ENCODE measurements at regions not wholly inside any gene's neighbourhood (a gene's known extent, or its start where the extent isn't known, plus 50 kb on each side); places are given as distances from the start of the nearest gene placed in this dataset.

DNA sequence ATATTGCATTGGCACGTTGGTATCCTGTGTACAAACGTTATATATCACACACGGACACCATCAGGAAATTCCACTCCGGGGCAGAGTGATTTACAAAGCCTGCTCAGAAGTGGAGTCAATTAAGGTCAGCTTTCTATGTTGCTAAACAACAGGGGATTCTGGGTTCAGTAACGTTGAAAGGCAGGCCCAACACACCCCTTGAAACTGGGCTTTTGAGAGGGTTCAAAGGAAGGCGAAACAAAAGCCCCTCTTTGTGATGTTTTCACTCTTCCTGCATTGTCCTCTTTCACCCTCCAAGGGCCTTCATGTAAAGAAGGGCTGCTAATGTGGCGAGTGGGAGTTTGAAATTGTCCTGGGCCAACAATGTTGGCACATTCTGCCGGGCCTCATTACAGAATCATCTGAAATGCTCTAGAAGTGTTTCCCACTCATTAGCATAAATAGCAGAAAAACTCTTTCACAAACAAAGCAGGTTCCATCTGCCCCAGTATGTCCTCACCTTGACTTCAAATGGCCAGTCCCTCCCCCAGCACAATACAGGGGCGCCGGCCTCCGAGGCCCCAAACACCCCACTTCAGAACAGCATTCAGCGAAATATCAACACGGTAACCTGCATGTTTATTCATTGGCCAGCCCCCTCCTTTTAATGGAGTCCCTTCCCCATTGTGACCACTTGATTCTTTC is 76.4 kb downstream of the HES1 start:
- TF ChIP-seq, protein P1, sequence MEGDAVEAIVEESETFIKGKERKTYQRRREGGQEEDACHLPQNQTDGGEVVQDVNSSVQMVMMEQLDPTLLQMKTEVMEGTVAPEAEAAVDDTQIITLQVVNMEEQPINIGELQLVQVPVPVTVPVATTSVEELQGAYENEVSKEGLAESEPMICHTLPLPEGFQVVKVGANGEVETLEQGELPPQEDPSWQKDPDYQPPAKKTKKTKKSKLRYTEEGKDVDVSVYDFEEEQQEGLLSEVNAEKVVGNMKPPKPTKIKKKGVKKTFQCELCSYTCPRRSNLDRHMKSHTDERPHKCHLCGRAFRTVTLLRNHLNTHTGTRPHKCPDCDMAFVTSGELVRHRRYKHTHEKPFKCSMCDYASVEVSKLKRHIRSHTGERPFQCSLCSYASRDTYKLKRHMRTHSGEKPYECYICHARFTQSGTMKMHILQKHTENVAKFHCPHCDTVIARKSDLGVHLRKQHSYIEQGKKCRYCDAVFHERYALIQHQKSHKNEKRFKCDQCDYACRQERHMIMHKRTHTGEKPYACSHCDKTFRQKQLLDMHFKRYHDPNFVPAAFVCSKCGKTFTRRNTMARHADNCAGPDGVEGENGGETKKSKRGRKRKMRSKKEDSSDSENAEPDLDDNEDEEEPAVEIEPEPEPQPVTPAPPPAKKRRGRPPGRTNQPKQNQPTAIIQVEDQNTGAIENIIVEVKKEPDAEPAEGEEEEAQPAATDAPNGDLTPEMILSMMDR (IDR thresholded peaks at IDR 0.05 in 8 of 11, conservative IDR thresholded peaks at IDR 0.05 in 3 of 11): no peak
- no peak for TF ChIP-seq POLR2AphosphoS5 (IDR thresholded peaks at IDR 0.05)

Data from spleen (tissue), 7 donors.